Bronchial epithelial cell (primary cell): ENCODE measurements at regions not wholly inside any gene's neighbourhood (a gene's known extent, or its start where the extent isn't known, plus 50 kb on each side); places are given as distances from the start of the nearest gene placed in this dataset.

Source experiments
- DNase-seq: peaks from one replicate; pipeline ENCODE4 v3.0.0-alpha.2; 2010; ENCODE audit warnings: low read depth
- FAIRE-seq: peaks from 2 replicates; lab custom pipeline; 2011; peaks lifted over from hg19 to GRCh38; lab: Jason Lieb, UNC
- H3K27me3 ChIP-seq: 2 replicates; pipeline ENCODE4 v1.5.1; 2011; ENCODE audit warnings: low read length; ENCODE audit not compliant: control insufficient read depth, insufficient read depth
- H3K36me3 ChIP-seq: 2 replicates; pipeline ENCODE4 v1.5.1; 2011; ENCODE audit warnings: low read length; ENCODE audit not compliant: control insufficient read depth, insufficient read depth
- H3K4me3 ChIP-seq: 2 replicates; pipeline ENCODE4 v1.5.1; 2011; ENCODE audit warnings: mild to moderate bottlenecking, low read depth, low read length, control low read depth
- TF ChIP-seq, protein P1 (sequence below): IDR thresholded peaks from 2 replicates; pipeline ENCODE4 v1.5.1; 2011; ENCODE audit warnings: mild to moderate bottlenecking, moderate library complexity, low read length, control low read depth, inconsistent platforms; ENCODE audit not compliant: insufficient read depth, severe bottlenecking

DNA sequence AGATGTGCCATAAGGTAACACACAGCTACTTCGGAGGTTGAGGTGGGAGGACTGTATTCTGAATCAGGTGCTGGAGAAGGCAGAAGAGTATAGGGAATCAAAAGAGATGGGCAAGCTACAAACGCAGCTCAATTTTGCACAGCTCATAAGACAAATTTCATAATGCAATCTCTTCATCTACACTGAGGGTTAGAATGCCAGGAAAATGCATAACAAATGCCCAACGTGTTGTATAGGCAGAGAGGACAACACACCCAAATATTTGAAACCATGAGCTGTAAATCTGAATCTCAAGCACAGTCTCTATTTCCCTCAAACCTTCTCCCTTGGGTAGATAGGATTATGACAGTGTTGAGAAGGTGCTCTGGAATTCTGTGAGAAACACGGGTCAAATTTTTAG lies 263.1 kb upstream of the FOXN3 start:
- TF ChIP-seq, protein P1, sequence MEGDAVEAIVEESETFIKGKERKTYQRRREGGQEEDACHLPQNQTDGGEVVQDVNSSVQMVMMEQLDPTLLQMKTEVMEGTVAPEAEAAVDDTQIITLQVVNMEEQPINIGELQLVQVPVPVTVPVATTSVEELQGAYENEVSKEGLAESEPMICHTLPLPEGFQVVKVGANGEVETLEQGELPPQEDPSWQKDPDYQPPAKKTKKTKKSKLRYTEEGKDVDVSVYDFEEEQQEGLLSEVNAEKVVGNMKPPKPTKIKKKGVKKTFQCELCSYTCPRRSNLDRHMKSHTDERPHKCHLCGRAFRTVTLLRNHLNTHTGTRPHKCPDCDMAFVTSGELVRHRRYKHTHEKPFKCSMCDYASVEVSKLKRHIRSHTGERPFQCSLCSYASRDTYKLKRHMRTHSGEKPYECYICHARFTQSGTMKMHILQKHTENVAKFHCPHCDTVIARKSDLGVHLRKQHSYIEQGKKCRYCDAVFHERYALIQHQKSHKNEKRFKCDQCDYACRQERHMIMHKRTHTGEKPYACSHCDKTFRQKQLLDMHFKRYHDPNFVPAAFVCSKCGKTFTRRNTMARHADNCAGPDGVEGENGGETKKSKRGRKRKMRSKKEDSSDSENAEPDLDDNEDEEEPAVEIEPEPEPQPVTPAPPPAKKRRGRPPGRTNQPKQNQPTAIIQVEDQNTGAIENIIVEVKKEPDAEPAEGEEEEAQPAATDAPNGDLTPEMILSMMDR = no peak
- Histone ChIP-seq H3K27me3 (no peaks in the 10 kb centered on the region), H3K36me3 (no peaks in the 10 kb centered on the region), H3K4me3 (no peak overlapping the region)
- DNase-seq (no peak), FAIRE-seq (no peak)

DNA sequence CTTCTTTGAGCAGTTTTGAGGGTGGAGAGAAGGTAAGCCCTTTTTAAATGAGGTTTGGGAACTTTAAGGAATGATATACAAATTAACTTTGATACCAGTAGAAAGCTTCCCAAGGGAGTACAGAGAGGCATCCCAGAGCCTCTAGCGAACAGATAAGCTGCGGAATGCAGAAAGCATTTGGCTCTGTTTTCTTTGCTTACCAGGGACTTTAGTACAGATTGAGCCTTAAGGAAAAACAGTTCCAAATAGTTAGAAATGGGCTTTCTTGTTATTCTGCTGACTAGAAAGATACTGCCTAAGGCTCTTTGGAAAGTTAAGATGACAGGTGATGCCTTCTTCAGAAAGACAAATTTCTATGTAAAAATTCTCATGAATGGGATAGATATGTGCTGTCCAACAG lies 261.7 kb upstream of the FOXN3 start:
- no peaks in the 10 kb centered on the region for H3K36me3 ChIP-seq
- TF ChIP-seq, protein P1 = no peak
- H3K27me3 ChIP-seq = no peaks in the 10 kb centered on the region
- FAIRE-seq (no peak), DNase-seq (no peak)
- H3K4me3 ChIP-seq = no peak overlapping the region

DNA sequence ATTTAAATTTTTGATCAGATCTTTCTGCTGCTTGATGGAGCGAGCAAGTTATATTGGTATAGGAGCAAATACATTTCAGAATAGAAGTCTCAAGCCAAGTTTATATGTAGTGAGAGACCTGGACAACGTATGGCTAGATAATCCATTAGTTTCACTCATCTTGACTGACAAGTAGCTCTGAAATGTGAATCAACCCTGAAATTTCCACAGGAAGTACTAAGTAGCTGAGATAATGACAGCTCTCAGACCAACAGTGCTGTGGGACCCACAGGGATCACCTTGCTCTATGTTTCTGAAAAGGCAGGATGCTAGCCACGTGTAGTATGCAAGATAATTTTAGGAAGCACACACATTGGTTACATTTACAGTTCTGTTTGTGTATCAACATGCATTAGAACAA lies 258.6 kb upstream of the FOXN3 start:
- Histone ChIP-seq H3K27me3 (peaks cover 3% of the 10 kb centered on the region), H3K4me3 (no peak overlapping the region), H3K36me3 (no peaks in the 10 kb centered on the region)
- FAIRE-seq = no peak
- TF ChIP-seq, protein P1 = no peak
- DNase-seq = no peak

DNA sequence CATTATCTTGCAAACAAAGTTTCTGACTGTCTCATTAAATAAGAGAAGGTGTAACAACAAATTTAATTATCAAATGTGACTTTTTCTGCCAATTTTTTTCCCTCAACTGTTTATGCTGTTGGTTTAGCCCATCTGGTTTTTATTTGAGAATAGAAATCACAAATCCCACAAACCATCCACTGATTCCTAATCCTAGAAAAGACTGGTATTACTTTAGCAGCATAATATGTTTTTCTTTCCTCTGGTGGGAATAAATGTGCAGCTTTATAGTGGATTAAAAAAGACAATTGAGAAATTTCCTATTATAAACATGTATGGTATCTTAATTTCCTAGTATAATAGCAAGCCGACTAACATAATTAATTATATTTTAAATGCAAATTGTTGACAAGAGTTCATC lies 257.9 kb upstream of the FOXN3 start:
- Histone ChIP-seq H3K27me3 (peaks cover 3% of the 10 kb centered on the region), H3K36me3 (no peaks in the 10 kb centered on the region), H3K4me3 (no peak overlapping the region)
- FAIRE-seq (no peak), DNase-seq (no peak)
- TF ChIP-seq, protein P1 = no peak

DNA sequence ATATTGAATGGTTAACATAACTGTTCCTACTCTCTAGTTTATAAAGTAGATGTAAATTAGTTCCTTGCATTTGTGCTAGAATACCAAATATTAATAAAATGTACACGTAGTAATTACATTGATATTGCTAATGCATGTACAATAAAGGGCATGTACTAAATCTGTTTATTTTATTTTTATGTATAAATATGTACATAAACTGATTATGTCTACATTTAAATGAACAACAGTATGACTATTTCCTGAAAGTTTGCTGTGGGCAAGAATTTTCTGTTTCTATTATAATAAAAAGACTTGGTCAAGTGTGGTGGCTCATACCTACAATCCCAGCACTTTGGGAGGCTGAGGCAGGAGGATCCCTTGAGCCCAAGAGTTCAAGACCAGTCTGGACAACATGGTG lies 257.2 kb upstream of the FOXN3 start:
- DNase-seq = no peak
- no peak for FAIRE-seq
- Histone ChIP-seq H3K27me3 (peaks cover 3% of the 10 kb centered on the region), H3K36me3 (no peaks in the 10 kb centered on the region), H3K4me3 (no peak overlapping the region)
- TF ChIP-seq, protein P1 = no peak

DNA sequence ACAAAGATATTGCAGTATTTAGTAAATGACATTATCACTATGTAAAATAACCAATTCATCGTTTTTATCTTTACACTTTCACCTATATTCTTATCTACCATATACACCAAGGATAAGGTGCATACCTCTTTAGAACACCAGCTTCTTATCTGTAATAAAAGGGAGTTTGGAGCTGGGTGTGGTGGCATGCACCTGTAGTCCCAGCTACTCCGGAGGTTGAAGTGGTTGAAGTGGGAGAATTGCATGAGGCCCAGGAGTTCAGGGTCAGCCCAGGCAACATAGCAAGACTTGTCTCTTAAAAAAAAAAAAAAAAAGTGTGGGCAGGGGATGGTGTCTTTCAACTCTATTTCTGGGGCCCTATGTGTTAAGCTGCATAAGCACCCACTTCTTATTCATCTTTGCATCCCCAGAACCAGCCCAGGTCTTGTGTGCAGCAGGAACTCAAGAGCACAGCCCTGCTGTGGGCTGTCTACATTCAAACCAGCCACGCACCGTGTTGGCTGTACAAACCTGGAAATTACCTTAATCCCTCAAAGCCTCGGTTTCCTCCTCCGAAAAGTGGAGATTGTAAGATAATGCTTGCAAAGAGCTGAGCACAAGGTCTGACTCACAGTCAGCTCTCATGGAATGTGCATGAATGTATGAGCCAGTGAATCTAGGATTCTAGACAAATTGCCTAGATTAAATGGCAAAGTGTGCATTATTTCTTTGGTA lies 256.6 kb upstream of the FOXN3 start:
- Histone ChIP-seq H3K4me3 (no peak overlapping the region), H3K27me3 (peaks cover 3% of the 10 kb centered on the region), H3K36me3 (no peaks in the 10 kb centered on the region)
- DNase-seq (no peak), FAIRE-seq (no peak)
- TF ChIP-seq, protein P1 = no peak
